NCI-H460 (cell line): ENCODE measurements at regions not wholly inside any gene's neighbourhood (a gene's known extent, or its start where the extent isn't known, plus 50 kb on each side); places are given as distances from the start of the nearest gene placed in this dataset.

Experiments used
- DNase-seq: peaks from one replicate; pipeline ENCODE4 v3.0.0-alpha.2; 2016; ENCODE audit warnings: low read depth; ENCODE audit errors: extremely low read depth

DNA sequence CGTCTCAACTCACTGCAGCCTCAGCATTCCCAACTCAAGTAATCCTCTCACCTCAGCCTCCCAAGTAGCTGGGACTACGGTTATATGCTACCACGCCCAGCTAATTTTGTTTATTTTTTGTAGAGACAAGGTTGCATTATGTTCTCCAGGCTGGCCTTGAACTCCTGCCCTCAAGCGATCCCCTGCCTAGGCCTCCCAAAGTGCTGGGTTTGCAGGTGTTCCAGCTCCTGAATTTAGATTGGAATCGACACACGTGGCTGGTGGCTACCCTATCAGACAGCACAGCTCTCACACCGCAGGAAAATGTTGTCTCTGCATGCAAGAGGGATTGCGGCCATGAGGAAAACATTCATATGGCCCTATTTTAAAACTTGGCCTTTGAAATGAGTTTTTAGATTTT, 76.7 kb upstream of the GALNT2 start:
- DNase-seq = no peak

DNA sequence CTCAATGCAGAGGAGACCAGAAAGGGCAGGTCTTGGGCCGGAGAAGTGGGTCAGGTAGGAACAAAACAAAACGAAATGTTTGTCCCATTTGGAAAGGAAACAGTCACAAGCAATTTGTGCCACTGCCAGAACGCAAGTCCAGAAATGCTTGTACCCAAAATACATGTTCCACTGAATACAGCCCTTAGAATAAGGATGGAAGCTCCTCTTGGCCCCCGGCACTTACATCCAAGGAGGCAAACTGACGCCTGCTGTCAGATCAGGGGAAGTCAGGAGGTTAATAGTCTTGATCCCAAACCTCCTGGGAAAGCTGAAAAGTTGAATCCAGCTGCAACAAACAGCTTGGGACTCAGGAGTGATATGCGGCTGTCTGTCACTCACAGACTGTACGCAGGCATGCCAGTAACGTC, 75.9 kb upstream of the GALNT2 start:
- DNase-seq = no peak

- no peak for DNase-seq
These were observed 75.2 kb upstream of the GALNT2 start for GRCh38 chr1:229991724-229992333.

GRCh38 chr1:229993060-229993459, 74.0 kb upstream of the GALNT2 start:
- DNase-seq = no peak

- DNase-seq = no peak
These were observed 73.1 kb upstream of the GALNT2 start for GRCh38 chr1:229993894-229994293.

GRCh38 chr1:229999004-229999670, 67.9 kb upstream of the GALNT2 start:
- no peak for DNase-seq

DNA sequence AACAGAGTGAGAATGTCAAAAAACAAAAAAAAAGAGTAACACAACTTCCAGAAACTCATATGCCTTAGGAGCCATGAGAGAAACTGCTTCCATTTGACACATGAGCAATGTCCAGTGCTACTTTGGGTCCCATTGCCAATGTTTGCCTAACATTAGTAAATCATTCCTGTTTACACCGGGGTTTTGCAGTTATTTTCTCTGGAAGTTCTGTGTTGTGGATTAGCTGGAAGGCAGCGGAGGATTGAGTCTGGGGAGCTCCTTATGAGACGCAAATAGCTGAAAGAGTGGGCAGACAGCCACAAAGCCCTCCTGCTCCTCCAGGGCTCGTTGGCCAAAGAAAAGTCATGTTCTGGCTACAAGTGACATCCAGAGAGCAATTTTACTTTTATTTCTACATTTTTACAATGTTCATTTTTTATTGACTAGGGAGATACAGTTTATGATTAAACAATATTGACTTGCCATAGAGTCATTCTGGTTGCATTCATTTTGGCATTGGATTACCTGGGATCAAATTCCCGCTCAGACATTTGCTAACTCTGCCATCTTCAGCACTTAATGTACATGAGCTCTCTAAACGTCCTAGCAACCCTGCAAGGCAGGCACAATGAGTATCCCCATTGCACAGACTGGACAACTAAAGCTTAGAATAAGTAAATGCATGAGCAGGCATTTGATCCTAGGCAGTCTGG, 66.4 kb upstream of the GALNT2 start:
- no peak for DNase-seq

DNA sequence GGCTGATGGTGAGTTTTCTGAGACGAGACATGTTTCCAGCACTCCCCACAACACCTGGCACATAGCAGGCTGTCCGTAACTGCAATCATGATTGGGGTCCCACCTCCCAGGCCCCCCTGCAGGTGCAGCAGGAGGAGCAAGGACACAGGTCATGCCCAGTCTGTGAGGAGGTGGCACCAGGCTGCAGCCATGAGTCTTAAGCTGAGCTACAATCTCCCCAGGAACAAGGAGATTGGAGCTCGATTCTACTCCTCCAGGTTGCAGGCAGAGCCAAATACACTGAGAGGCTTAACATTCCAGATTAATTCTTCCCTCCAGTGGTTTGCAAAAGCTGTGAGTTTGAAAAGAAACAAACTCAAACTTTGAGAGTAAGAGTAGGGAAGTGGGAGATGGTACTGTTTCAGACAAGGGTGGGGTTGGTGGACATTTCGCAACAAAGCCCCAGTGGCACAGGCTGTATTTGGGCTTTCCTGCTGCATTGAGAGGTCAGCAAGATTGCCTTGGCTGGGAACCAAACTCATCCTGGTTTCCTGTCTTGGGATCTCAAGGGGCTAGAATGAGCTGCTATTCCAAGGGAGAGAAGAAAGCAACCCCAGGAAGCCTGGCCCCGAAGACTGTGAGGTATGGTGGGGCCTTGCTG, 64.8 kb upstream of the GALNT2 start:
- DNase-seq = no peak

GRCh38 chr1:230003409-230003808, 63.6 kb upstream of the GALNT2 start:
- no peak for DNase-seq

GRCh38 chr1:230005040-230005439, 62.0 kb upstream of the GALNT2 start:
- no peak for DNase-seq

DNA sequence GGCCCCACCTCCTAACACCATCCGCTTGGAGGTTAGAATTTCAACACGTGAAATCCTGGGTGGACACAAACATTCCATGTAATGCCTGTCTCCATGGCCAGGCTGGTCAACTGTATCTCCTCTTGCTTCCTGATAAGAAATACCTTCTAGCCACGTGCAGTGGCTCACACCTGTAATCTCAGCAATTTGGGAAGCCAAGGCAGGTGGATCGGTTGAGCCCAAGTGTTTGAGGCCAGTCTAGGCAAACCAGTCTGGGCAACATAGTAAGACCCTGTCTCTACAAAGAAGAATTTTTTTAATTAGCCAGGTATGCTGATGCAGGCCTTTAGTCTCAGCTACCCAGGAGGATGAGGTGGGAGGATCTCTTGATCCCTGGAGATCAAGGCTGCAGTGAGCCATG, 58.3 kb upstream of the GALNT2 start:
- DNase-seq = no peak

DNA sequence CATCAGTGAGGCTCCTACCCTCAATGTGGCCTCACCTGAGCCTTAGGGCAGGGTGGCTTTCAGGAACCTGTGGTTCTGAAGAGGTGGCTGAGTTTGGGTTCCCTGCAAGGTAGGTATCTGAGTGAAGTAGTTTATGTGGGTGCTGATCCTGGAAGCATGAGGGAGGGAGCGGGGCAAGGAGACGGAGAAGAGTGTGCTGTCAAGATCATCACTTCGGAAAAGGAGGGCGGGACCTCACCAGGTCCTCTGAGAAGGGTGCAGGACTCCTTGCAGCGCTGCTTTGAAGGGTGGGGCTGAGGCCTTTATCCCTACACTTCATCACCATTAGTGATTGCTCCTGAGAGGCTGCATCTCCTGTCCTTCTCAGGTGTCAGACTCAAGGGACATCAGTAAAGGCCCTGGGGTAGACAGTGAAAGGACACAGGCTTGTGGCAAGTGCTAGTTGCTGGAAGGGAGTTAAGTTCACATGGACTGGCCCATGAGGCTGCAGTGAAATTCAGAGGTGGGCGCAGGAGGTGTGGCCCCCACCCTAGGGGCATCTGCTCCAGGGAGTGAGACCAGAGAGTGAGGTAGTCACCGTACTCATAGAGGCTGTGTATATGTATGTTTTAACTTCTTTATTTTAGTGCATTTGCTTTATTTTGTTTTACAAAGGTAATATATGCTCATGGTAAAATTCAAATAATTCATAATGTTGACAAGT, 57.3 kb upstream of the GALNT2 start:
- no peak for DNase-seq

- DNase-seq = no peak
These were observed 56.3 kb upstream of the GALNT2 start for GRCh38 chr1:230010603-230011332.

- DNase-seq = no peak
These were observed 55.5 kb upstream of the GALNT2 start for GRCh38 chr1:230011333-230012092.

GRCh38 chr1:230012093-230012393, 55.0 kb upstream of the GALNT2 start:
- DNase-seq = no peak

DNA sequence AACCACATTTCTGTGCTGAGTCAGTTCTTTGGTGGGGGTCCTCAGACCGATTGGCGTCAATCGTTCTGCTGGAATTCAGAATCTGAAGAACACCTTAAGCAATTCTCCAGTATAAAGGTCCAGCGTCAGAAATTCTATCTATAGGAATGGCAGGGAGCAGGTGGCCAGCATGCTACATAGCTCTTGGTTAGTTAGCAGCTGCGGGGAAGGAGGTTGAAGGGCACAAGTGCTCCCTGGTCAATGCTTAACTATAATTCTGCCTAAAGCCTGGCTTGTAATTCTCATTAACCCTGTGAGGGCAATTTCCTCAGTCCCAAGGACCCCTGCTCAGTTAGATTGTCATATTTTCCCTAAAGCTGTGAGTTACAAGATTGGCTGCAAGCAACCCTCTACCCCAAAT, 54.3 kb upstream of the GALNT2 start:
- no peak for DNase-seq

- no peak for DNase-seq
These were observed 50.9 kb upstream of the GALNT2 start for GRCh38 chr1:230016159-230016558.
